ENCODE measurements at regions not wholly inside any gene's neighbourhood (a gene's known extent, or its start where the extent isn't known, plus 50 kb on each side); places are given as distances from the start of the nearest gene placed in this dataset.
A peak's percentile ranks its signal among the peaks of the same experiment; 100 is the strongest.

GRCh38 chr3:182683453-182683852 is 109.9 kb upstream of the ATP11B start:
- Histone ChIP-seq H3K9me3 (ENCODE audit: insufficient read depth, low read depth, low read length) (no peaks in the 10 kb centered on the region), H3K27ac (ENCODE audit: low read depth, low read length) (no peak overlapping the region), H3K36me3 (ENCODE audit: insufficient read depth, low read length) (no peaks in the 10 kb centered on the region), H3K4me3 (ENCODE audit: insufficient read depth, low read depth, low read length) (peak overlapping the region; percentile 70), H4K20me1 (ENCODE audit: insufficient read depth, low read length) (no peaks in the 10 kb centered on the region), H2AFZ (ENCODE audit: low read depth, low read length) (peak overlapping the region; percentile 87), H3K4me1 (ENCODE audit: insufficient read depth, low read length) (peaks cover 8% of the 10 kb centered on the region), H3K4me2 (ENCODE audit: low read length) (peak overlapping the region; percentile 93), H3K27me3 (ENCODE audit: insufficient read depth, low read length) (peaks cover 6% of the 10 kb centered on the region), H3K9ac (ENCODE audit: low read length) (peak overlapping the region; percentile 71), H3K79me2 (ENCODE audit: insufficient read depth, low read length) (no peaks in the 10 kb centered on the region)
- Mint-ChIP-seq H3K36me3 (ENCODE audit: low read depth, unreplicated experiment) (no peaks in the 10 kb centered on the region), H3K27ac (ENCODE audit: unreplicated experiment) (peak overlapping the region; percentile 43), H3K4me1 (ENCODE audit: low read depth, unreplicated experiment) (peaks cover 3% of the 10 kb centered on the region), H3K27me3 (ENCODE audit: low read depth, unreplicated experiment) (peaks cover 3% of the 10 kb centered on the region), H3K9me3 (ENCODE audit: unreplicated experiment) (no peaks in the 10 kb centered on the region), H3K4me3 (ENCODE audit: unreplicated experiment) (peak overlapping the region; percentile 81)
- DNase-seq (ENCODE audit: low read depth) (peak; percentile 40), FAIRE-seq (peak; percentile 76)
- TF ChIP-seq EZH2 (IDR thresholded peaks at IDR 0.05; ENCODE audit: insufficient read depth, low read length) (no peak), CTCF (IDR thresholded peaks at IDR 0.05; ENCODE audit: insufficient read depth, low read depth, low read length) (peak; percentile 99)

- H3K27me3 ChIP-seq (ENCODE audit: insufficient read depth, low read length) = peaks cover 6% of the 10 kb centered on the region
- Mint-ChIP-seq H3K27me3 (ENCODE audit: low read depth, unreplicated experiment) (peaks cover 3% of the 10 kb centered on the region), H3K27ac (ENCODE audit: unreplicated experiment) (no peak overlapping the region), H3K36me3 (ENCODE audit: low read depth, unreplicated experiment) (no peaks in the 10 kb centered on the region), H3K9me3 (ENCODE audit: unreplicated experiment) (no peaks in the 10 kb centered on the region), H3K4me1 (ENCODE audit: low read depth, unreplicated experiment) (peaks cover 3% of the 10 kb centered on the region), H3K4me3 (ENCODE audit: unreplicated experiment) (no peak overlapping the region)
- no peaks in the 10 kb centered on the region for H3K9me3 ChIP-seq (ENCODE audit: insufficient read depth, low read depth, low read length)
- H3K79me2 ChIP-seq (ENCODE audit: insufficient read depth, low read length) = no peaks in the 10 kb centered on the region
- peaks cover 8% of the 10 kb centered on the region for H3K4me1 ChIP-seq (ENCODE audit: insufficient read depth, low read length)
- TF ChIP-seq CTCF (IDR thresholded peaks at IDR 0.05; ENCODE audit: insufficient read depth, low read depth, low read length) (no peak), EZH2 (IDR thresholded peaks at IDR 0.05; ENCODE audit: insufficient read depth, low read length) (no peak)
- H2AFZ ChIP-seq (ENCODE audit: low read depth, low read length) = no peak overlapping the region
- H3K36me3 ChIP-seq (ENCODE audit: insufficient read depth, low read length) = no peaks in the 10 kb centered on the region
- no peak for DNase-seq (ENCODE audit: low read depth)
- H4K20me1 ChIP-seq (ENCODE audit: insufficient read depth, low read length) = no peaks in the 10 kb centered on the region
- no peak overlapping the region for H3K27ac ChIP-seq (ENCODE audit: low read depth, low read length)
- no peak for FAIRE-seq
- H3K4me2 ChIP-seq (ENCODE audit: low read length) = no peak overlapping the region
- H3K9ac ChIP-seq (ENCODE audit: low read length) = no peak overlapping the region
- no peak overlapping the region for H3K4me3 ChIP-seq (ENCODE audit: insufficient read depth, low read depth, low read length)
These were observed 109.4 kb upstream of the ATP11B start for GRCh38 chr3:182683858-182684257.

DNA sequence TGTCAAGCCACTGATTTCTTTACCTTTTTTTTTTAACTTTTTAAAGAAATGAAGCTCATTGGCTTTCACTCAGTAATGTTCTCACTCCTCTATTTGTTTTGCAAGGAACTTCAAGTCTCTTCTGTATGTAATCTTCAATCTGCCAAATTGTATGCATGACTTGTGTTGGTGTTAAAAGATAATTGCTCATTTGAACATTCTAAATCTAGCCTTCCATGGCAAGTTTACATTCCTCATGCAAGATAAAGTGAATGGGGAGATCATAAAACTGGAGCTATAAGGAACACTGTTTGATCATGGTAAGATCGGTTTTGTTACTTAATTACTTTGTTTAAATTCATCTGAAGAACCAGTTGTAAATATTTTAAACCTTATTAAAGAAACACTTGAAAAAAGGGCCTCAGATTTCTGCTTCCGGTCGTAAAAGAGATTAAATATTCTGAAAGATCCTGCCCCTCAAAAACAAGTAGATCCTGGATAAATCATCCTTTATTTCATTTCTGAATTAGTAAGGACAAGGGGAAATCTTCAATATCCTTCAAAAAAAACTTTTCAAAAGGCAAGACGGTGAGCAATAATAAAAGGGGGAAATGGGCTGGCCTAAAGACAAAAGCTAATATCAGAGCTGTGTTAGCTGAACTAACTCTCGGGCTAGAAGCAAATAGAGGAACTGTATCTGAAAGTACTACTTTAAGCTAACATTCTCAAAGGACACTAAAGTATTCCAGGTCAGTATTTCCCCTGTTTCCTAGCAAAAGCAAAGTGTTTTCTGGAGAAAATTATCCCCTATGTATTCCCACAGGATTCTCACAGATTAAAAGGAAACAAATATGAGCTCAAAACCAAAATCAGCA is 107.0 kb upstream of the ATP11B start:
- H3K36me3 Mint-ChIP-seq (ENCODE audit: low read depth, unreplicated experiment) = no peaks in the 10 kb centered on the region
- H3K4me1 Mint-ChIP-seq (ENCODE audit: low read depth, unreplicated experiment) = peaks cover 3% of the 10 kb centered on the region
- H3K27ac Mint-ChIP-seq (ENCODE audit: unreplicated experiment) = no peak overlapping the region
- H3K4me3 Mint-ChIP-seq (ENCODE audit: unreplicated experiment) = no peak overlapping the region
- no peak for DNase-seq (ENCODE audit: low read depth)
- Histone ChIP-seq H3K79me2 (ENCODE audit: insufficient read depth, low read length) (no peaks in the 10 kb centered on the region), H3K27ac (ENCODE audit: low read depth, low read length) (no peak overlapping the region), H3K9ac (ENCODE audit: low read length) (no peak overlapping the region), H3K4me3 (ENCODE audit: insufficient read depth, low read depth, low read length) (no peak overlapping the region), H3K4me2 (ENCODE audit: low read length) (no peak overlapping the region), H3K9me3 (ENCODE audit: insufficient read depth, low read depth, low read length) (no peaks in the 10 kb centered on the region), H3K36me3 (ENCODE audit: insufficient read depth, low read length) (no peaks in the 10 kb centered on the region), H3K27me3 (ENCODE audit: insufficient read depth, low read length) (peaks cover 6% of the 10 kb centered on the region), H3K4me1 (ENCODE audit: insufficient read depth, low read length) (peaks cover 8% of the 10 kb centered on the region), H2AFZ (ENCODE audit: low read depth, low read length) (no peak overlapping the region), H4K20me1 (ENCODE audit: insufficient read depth, low read length) (no peaks in the 10 kb centered on the region)
- peaks cover 3% of the 10 kb centered on the region for H3K27me3 Mint-ChIP-seq (ENCODE audit: low read depth, unreplicated experiment)
- no peaks in the 10 kb centered on the region for H3K9me3 Mint-ChIP-seq (ENCODE audit: unreplicated experiment)
- TF ChIP-seq EZH2 (IDR thresholded peaks at IDR 0.05; ENCODE audit: insufficient read depth, low read length) (no peak), CTCF (IDR thresholded peaks at IDR 0.05; ENCODE audit: insufficient read depth, low read depth, low read length) (no peak)
- no peak for FAIRE-seq

Measured in astrocyte (in vitro differentiated cells and primary cell).